GM19463 (cell line): ENCODE measurements at regions not wholly inside any gene's neighbourhood (a gene's known extent, or its start where the extent isn't known, plus 50 kb on each side); places are given as distances from the start of the nearest gene placed in this dataset.
"Not testable (repeated sequence)": the region's sequence is repeated elsewhere in the genome, so short reads cannot be mapped to it uniquely, and the experiment has no call there.

ENCODE experiments used
- ATAC-seq: cut with Tn5 transposase; IDR thresholded peaks from one replicate; pipeline ENCODE4 v1.9.1; 2021; ENCODE audit warnings: mild to moderate bottlenecking, moderate library complexity; ENCODE audit not compliant: unreplicated experiment

DNA sequence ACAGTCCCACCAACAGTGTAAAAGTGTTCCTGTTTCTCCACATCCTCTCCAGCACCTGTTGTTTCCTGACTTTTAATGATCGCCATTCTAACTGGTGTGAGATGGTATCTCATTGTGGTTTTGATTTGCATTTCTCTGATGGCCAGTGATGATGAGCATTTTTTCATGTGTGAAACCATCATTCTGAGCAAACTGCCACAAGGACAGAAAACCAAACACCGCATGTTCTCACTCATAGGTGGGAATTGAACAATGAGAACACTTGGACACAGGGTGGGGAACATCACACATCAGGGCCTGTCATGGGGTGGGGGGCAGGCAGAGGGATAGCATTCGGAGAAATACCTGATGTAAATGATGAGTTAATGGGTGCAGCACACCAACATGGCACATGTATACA is 240.8 kb downstream of the FAT3 start:
- not testable (repeated sequence) for ATAC-seq

DNA sequence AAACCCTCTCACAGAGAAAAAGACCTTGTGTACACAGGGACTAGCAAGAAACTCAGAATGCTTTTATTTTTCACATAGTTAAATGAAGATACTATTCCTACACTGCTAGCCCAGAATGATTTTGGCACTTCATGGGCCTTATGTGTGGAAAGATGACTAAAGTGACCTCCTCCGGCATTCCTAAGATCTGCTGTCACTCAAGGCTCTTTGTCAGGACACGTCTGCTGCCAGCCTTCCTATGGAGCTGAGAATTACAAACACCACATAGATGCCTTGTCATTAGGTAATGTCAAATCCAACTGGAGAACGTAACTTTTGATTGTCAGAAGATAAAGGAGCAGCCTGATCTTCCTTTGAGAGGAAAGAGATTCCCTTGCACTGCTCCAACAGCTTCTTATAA is 249.1 kb downstream of the FAT3 start:
- no peak for ATAC-seq

DNA sequence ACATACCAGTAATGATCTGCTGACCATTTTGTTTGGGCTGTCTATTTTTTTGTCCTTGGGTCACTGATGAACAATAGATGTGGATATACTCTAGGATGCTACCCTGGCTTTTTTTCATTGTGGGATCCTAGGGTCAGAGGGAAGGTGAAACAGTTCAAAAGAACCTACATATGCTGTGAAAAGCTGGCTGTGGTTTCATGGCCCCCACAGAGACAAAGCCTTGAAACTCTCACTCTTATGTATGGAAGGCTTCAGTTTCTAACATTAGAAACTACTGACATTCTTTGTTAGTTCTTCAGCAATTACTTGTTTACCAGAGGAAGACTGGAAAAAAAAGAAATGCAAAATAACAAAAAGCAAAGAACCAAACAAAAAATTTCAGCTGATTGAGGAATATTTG is 250.7 kb downstream of the FAT3 start:
- ATAC-seq = no peak

DNA sequence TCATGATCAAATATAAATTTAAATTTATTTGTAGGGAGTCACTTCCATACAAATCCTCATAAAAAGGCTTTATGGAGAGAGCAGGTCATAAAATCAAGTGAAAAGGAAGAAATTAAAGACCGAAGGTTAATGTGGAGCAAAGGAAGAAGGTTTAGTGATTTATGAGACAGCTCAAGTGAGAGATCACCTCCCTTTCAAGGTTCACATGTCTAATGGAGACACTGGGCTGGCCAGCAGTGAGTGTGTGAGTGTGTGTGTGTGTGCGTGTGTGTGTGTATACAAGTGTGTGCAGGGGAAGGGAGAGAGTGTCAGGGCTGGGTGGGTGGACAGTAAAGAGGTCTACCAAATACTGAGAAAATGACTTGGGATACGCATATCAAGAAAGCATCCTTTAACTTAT is 251.2 kb downstream of the FAT3 start:
- no peak for ATAC-seq

DNA sequence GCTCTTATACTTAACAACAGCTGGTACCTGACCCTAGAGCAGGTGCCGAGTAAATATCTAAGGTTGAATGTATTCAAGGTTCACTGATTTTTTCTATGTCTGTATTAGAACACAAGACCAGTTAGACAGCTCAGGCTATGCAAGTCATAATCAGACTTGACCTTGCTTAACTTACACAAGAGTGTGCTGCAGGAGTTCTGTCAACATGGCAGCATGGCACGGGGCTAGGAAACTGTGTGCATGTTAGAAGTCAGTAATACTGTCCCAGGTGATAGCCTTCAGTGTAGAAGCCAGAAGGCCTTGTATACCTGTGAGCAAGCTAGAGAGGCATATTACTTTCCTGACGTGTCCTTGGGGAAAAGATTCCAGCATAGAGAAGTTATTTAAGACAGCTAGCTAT is 253.1 kb downstream of the FAT3 start:
- ATAC-seq = no peak

DNA sequence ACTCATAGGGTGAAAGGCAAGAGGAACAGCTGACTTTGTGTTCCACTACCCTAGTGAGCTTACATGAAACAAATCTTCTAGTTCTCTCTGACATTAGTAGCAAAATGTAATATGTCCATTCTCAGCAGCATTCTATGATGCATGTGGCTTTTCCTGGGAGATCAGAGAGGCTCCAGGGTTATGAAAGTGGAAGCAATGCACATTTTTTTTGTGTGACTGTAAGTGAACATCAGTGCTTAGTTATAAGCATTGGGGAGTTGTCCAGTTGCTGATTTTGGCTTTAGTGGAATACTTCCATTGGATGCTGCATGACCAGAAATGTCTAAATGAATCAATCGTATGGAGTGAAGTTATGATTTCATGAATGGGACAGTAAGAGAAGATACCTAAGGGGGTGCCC is 255.9 kb downstream of the FAT3 start:
- ATAC-seq = no peak

DNA sequence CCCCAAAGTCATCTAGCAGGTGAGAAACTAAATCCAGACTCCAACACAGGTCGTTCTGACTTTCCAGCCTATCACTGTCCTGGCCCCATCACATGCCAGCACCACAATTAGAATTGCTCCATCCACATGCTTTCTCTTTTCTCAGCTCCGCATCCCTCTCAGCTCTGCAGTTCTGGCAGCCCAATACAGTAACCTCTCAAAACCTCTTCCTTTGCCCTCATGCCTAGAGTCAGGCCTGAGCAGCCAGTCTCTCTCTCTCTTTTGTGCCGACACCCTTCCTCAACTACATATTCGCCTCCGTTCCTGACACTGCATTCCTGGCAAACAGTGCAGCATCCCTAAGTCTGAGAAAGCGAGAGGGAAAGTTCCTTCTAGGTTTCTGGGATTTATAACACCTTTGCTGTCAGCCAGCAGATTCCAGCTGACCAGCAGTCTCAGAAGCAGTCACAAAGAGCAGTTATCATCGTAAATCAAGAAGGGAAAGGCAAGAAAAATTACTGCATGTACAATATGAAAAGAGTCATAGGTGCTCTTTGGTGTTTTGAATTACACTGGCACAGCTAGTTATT is 258.0 kb downstream of the FAT3 start:
- ATAC-seq = no peak

DNA sequence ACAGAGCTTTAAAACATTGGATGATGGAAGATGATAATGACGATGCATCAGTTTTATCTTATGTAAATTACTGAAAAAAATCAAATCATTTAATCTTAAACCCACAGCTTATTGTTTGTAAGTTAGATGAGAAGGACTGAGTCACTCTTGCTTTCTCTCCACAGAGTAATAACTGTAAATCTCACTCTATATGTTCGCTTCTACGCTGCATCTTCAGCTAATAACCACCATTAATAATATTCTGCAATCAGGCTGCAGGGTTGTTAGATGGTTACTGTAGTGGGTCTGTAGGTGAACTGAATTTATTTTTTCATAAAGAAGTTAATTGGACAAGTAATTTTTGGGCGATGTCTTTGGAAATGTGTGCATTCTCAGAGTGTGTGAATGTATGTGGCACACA is 260.0 kb downstream of the FAT3 start:
- ATAC-seq = no peak

DNA sequence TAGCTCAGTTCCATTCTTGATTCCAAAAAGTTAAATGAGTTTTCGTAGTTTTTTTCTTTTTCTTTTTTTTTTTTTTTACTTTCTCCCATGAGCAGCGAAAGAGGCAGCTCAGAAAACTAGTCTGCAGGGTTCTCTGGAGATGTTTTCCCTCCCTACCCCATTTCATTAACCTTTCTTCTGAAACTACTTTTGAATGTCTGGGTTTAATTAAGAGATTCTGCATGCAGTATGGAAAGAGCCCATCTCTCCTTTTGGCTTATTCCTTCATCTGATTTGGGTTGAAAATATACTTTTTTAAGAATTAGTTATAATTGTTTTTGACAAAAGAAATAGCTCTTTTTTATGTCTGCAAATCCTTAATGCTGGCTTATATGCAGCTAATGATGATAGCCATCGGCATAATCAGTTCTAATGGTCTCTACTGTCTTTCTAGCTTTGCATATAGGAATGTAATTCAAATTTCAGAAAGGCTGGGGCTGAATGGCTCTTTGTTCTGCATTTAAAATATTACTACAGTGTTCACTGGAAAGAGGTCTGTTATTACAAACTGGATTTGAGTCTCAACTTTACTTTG is 265.3 kb downstream of the FAT3 start:
- no peak for ATAC-seq

DNA sequence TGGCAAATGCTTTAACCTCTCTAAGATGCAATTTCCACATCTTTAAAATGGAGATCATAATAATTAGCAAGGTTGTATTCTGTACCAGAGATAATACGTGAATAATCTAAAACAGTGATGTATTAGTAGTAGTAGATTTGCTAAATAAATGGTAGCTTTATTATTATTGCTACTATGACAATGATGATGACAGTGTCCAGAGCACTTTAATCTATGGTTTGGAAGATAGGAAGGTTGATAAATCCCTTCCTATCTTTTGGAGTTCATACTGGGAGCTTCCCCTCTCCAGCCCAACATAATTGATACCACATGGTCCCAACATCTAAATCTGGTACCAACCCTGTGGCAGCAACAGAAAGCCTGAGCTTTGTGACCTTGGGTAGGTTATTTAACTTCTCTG is 267.8 kb downstream of the FAT3 start:
- ATAC-seq = no peak

DNA sequence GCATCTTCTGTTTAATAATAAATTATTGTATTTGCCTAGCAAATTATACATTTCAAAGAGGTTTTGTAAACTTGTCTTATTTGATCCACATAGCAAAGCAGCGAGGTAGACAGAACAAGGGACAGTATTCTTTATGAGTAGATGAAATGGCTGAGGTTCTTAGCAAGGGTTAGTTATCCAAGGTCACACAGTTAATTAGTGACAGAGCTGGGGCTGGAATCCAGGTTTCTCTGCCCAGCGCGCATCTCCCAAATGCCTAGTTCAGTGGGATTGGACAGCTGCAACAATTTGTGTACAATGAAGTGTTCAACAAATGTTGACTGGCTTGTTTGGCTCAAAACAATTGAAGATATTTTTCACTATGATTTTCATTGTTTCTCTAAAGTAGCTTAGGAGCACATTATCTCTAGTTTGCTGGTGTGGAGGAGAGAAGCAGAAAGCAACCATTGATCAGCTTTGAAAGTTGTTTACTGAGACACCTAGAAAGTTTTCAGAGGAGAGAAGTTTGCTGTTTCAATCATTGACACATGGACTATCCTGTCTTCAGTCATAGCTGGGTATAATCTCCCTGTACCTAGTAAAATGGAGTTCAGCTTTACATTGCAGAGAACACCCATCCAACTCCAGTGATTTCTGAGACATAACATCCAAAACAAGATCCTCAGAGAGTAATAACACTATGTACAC is 270.6 kb downstream of the FAT3 start:
- no peak for ATAC-seq

DNA sequence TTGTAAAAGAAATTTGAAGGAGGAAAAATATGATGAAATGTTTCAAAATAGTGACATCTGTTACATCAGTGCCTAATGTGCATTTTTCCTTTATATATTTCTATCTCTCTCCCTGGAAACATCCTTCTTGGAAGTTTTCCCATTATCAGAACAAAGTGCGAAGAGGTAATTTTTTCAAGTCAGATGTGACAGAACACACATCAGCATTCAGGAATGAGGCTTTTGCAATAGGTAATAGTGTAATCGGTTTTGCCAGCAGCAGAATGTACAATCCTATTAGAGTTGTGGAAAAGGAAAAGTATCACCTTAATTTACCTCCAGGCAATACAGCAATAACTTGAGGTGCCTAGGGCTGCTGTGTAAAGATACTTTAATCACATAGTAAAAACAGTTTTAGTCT is 275.8 kb downstream of the FAT3 start:
- no peak for ATAC-seq

DNA sequence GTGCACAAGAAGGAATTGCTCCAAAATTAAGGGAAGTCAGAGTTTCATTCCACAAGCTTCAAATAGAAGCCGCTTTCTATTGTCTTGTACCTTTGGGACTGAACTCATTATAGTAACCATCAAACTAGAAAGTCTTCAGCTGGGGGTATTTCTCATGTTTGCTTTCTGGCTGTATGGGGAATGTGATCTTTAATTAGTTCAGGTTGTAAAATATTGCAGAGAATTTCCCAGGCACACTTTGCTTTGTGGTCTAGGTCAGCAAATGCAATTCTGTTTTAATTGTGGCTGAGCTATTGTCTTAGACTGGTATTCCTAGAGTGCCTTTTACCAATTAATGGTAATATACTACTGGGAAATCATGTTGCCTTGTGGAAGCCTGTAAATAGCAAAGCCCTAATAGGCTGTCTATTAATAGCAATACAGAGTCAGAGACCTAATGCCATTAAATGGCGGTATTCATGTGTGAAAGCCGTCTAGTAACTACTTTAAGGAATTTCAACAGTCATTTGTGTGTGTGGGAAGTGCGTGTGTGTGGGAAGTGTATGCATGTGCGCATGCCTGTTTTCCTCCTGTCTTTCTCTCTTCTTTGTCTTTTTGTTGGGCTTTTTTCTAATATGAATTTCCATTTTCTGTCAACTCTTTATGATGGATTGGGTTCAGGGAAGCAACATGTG is 276.6 kb downstream of the FAT3 start:
- no peak for ATAC-seq

DNA sequence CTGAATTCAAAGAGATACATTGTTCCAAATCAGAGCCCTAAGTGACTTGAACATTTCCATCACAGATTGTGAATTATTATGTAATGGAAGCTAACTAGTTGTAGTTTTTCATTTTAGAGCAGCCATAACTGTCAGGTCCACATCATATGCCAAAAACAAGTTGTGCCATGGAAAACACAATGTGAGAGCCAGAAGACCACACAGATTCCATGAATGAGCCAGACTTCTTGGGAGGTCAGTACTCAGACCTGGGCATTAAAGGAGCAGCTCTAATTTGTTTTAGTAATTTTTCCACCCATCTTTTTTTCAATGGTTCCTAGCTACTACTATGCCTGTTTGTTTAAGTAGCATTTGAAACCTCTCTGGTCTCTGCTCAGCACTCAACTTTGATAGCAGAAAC is 279.4 kb downstream of the FAT3 start:
- no peak for ATAC-seq

DNA sequence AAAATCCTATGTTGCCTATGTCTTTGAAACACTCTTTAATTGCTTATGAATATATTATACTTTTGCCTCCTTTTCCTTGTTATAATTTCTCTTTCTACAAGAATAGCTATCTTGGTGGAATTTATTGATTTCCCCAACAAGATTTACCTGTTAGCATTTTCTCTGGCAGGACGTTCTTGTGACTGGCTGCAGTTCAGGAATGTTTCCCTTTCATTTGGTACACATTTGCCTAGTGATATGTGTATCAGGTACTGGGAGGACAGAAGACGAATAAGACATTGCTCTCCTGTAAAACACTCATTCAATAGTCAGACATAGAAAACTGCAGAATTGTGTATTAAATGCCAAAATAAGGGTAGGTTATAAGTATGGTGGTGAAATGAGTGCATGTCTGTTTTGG is 279.9 kb downstream of the FAT3 start:
- ATAC-seq = no peak

DNA sequence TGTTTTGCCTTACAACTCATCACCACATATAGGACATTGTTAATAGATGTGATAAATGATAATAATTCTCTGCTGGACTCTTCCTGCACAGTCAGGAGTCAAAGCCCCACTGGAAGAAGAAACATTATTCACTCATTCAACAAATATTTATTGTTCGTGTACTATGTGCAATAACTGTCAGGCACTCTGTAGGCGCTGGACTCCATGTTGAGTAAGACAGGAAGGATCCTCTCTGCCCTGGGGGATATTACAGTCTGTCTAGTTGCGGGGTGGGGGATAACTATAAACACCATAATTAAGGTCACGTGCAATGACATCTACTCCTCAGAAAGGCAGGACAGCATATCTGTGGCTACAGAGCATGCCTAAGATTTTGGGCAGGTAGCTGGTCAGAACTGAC is 281.1 kb downstream of the FAT3 start:
- no peak for ATAC-seq

DNA sequence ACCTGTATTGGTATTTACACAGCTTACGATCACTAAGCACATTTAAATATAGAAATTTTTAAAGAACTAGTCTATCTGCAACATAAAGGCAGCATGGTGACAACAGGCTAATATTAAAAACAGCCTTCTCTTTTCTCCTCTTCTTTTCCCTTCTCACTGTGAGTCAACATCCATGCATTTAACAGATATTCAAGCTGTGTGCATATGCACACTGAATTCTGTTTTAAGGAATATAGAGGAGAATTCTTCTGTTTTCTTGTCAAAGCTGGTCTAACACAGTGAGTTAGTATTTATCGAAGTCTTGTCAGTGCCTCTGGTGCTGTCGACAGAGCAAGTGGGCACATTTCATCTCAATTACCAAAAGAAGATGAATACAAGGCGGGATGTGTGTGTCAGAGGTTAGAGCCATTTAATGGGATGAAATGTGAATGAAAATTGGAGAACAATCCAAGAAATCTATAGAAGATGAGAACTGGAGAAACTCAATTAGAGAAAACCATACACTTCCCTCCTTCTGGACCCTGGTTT is 282.3 kb downstream of the FAT3 start:
- no peak for ATAC-seq

DNA sequence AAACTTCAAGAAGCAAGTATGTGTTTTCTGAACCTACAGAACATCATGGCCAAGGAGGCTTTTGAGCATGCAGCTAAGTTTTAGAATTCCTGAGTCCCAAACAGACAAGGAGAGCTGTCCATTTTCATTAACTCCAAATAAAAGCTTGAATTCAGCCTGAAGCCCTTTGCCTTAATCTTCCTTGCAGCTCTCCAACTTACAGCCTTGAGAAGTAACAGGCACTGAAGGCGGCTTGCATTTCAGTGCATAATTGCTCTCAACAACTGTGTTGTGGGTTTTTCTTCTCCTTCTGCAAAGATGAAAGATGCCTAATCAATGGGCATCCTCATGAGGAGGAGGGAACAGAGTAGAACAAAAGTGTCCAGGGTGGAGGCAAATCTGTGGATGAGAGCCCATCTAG is 286.0 kb downstream of the FAT3 start:
- no peak for ATAC-seq

DNA sequence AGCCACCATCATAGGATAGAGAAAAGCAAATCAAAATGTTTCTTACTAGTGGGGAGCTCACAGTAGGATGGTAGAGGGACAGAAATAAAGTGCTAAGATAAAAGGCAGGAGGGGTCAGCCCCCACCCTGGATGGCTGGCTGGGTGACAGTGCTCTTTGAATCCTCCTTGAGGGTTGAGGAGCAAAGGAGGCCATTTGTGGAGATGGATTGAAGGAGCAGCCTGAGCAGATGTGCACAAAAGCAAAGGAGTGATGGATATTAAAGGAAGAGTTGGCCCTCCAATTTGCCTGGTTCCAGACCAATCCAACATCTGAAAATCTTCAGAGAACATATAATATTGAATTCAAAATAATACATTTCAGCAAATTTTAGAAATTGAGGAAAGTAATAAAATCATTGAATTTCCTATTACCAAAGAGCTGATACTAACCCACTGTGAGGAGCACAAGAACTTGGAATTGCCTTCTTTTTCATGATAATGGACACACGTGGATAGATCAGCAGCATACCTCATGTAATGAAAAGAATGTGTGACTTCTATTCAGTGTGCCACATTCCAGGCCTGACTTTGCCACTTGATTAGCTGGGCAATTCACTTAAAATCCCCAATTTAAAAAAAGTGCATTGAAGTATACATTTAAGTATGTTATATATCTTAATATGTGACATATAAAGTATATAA is 287.0 kb downstream of the FAT3 start:
- ATAC-seq = no peak

DNA sequence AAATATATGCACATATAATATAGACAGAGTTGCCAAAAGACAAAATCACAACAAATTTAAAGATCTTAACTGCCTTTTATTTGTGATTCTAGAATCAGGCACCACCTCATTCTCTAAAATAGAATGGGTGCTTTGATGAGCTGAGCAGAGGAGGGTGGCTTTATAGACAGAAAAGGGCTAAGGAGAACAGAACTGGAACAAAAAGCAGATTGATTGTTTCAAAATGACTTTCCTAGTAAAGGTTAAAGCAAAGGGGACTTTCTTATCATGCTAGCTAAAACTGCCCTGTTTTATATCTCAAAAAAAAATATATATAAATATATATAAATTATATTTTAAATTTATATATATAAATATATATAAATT is 287.6 kb downstream of the FAT3 start:
- no peak for ATAC-seq

DNA sequence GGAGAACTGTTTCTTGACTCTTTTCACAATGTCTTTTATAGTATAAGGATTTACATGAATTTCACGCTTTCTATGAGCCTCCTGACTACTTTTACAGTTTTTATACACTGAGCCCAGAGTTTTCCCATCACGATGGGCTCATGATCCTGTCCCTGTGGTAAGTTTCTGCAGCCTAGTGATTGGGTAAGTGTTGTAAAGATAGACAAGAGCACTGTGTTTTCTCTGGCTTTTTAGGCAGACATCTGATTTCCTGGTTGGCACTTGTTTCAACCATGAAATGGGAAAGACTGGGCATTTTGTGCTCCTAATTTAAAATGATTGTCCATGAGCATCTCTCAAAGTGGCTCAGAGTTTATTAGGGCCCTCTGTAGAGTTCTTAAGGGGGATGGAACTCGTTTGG is 299.0 kb downstream of the FAT3 start:
- no peak for ATAC-seq

DNA sequence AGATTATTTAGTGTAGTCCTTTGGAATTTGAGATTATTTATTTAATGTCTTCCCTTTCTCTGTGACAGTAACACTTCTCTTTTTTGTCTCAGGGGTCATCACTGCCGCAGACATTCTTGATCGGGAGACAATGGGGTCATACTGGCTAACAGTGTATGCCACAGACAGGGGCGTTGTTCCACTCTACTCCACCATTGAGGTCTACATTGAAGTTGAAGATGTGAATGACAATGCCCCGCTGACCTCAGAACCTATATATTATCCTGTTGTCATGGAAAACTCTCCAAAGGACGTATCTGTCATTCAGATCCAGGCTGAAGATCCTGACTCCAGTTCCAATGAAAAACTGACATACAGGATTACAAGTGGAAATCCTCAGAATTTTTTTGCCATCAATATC is 299.9 kb downstream of the FAT3 start:
- ATAC-seq = no peak
